ENCODE measurements at regions not wholly inside any gene's neighbourhood (a gene's known extent, or its start where the extent isn't known, plus 50 kb on each side); places are given as distances from the start of the nearest gene placed in this dataset.

DNA sequence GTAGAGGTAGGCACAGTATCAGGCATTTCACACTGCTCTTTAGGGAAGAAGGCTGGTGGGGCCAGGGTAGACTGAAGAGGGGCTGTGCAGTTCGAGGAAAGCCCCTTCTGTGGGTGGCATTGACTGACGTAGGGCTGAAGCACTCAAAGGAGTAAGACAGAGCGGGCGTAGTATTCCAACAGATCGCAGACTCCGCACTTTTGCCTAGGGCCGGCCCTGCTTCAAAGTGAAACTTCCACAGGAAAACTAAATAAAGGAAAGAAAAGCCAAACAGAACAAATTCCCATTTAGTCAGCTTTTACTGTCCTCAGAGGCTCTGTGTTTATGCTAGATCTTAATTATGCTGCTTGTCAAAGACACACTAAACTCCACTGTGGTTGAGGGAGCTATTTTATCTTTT lies 493.0 kb upstream of the WWC1 start:
- TF ChIP-seq, protein P1, sequence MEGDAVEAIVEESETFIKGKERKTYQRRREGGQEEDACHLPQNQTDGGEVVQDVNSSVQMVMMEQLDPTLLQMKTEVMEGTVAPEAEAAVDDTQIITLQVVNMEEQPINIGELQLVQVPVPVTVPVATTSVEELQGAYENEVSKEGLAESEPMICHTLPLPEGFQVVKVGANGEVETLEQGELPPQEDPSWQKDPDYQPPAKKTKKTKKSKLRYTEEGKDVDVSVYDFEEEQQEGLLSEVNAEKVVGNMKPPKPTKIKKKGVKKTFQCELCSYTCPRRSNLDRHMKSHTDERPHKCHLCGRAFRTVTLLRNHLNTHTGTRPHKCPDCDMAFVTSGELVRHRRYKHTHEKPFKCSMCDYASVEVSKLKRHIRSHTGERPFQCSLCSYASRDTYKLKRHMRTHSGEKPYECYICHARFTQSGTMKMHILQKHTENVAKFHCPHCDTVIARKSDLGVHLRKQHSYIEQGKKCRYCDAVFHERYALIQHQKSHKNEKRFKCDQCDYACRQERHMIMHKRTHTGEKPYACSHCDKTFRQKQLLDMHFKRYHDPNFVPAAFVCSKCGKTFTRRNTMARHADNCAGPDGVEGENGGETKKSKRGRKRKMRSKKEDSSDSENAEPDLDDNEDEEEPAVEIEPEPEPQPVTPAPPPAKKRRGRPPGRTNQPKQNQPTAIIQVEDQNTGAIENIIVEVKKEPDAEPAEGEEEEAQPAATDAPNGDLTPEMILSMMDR (IDR thresholded peaks at IDR 0.05; ENCODE audit: unreplicated experiment), result no peak
- H3K27me3 Mint-ChIP-seq, result no peaks in the 10 kb centered on the region
- no peak overlapping the region for H3K4me3 Mint-ChIP-seq (ENCODE audit: low read depth)
- DNase-seq (ENCODE audit: low spot score, unreplicated experiment), result no peak
- H3K9me3 Mint-ChIP-seq (ENCODE audit: low read depth), result no peaks in the 10 kb centered on the region
- no peak overlapping the region for H3K27ac Mint-ChIP-seq
- peaks cover 7% of the 10 kb centered on the region for H3K4me1 Mint-ChIP-seq (ENCODE audit: low read depth)
- H3K36me3 Mint-ChIP-seq (ENCODE audit: insufficient read depth), result no peaks in the 10 kb centered on the region

DNA sequence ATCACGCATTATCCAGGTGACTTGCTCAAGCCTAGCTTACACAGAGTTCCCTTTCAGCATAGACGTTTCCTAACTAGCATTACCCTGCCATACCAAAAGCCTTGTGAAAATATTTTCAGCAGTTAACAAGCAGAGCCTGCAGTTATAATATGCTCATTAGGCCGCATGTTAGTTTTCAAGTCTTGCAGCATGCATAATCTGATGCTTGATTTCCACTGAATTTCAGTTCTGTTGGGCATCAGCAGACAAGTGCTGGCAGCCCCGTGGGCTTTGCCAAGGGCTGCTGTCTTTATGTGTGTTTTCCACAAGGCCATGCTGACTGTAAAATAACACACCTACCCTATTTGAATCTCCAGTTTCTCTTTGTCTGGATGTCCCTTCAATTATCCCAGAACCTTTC lies 491.0 kb upstream of the WWC1 start:
- H3K4me1 Mint-ChIP-seq (ENCODE audit: low read depth), result peaks cover 9% of the 10 kb centered on the region
- H3K4me3 Mint-ChIP-seq (ENCODE audit: low read depth), result no peak overlapping the region
- TF ChIP-seq, protein P1 (IDR thresholded peaks at IDR 0.05; ENCODE audit: unreplicated experiment), result no peak
- no peaks in the 10 kb centered on the region for H3K27me3 Mint-ChIP-seq
- H3K9me3 Mint-ChIP-seq (ENCODE audit: low read depth), result no peaks in the 10 kb centered on the region
- no peak overlapping the region for H3K27ac Mint-ChIP-seq
- no peak for DNase-seq (ENCODE audit: low spot score, unreplicated experiment)
- no peaks in the 10 kb centered on the region for H3K36me3 Mint-ChIP-seq (ENCODE audit: insufficient read depth)

DNA sequence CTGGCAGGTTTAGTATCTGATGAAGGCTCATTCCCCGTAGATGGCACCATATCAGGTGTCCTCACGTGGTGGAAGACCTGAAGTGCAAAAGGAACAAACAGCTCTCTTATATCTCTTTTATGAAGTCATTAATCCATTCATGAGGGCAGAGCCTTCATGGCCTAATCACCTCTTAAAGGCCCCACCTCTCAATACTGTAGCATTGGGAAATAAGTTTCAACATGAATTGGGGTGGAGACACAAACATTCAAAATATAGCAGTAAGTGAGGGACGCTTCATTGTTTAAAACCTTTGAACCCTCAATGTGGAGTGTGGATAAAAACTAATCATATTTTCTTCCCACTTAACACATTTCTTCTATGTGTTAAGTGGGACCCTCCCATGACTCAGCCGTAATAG lies 489.4 kb upstream of the WWC1 start:
- H3K36me3 Mint-ChIP-seq (ENCODE audit: insufficient read depth), result no peaks in the 10 kb centered on the region
- no peak overlapping the region for H3K27ac Mint-ChIP-seq
- no peak for DNase-seq (ENCODE audit: low spot score, unreplicated experiment)
- H3K4me3 Mint-ChIP-seq (ENCODE audit: low read depth), result no peak overlapping the region
- no peaks in the 10 kb centered on the region for H3K27me3 Mint-ChIP-seq
- peaks cover 10% of the 10 kb centered on the region for H3K4me1 Mint-ChIP-seq (ENCODE audit: low read depth)
- TF ChIP-seq, protein P1 (IDR thresholded peaks at IDR 0.05; ENCODE audit: unreplicated experiment), result no peak
- no peaks in the 10 kb centered on the region for H3K9me3 Mint-ChIP-seq (ENCODE audit: low read depth)

DNA sequence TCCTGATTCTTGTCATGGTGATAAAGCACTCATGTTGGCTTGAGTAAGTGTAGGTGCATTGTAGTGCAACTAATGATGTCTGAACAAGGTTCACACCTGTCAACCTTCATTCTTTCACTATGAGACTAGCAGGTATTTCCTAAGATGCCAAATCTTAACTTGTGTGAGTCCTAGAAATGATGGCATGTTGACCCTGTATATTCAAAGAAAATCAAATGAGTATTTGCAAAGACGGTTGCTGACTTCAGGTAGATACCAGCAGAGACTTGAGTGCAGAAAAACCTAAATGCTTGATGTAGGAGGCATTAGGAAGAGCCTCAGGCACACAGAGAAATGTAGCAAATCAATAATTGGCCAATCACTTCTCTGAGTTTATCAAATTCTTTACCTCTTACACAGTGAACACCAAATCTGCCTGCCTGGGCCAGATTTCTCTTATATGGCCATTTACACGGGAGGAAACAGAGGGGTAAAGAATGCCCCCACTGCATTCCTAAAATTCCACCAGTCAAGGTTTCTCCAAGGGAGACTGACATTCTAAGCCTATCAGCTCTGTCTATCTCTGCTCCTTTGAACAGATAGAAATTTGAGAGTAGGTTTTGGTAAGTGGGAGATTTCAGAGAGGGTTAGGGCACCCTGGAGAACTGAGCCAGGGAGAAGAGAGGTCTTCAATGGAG lies 488.6 kb upstream of the WWC1 start:
- H3K4me3 Mint-ChIP-seq (ENCODE audit: low read depth), result no peak overlapping the region
- H3K9me3 Mint-ChIP-seq (ENCODE audit: low read depth), result no peaks in the 10 kb centered on the region
- TF ChIP-seq, protein P1 (IDR thresholded peaks at IDR 0.05; ENCODE audit: unreplicated experiment), result no peak
- no peaks in the 10 kb centered on the region for H3K27me3 Mint-ChIP-seq
- DNase-seq (ENCODE audit: low spot score, unreplicated experiment), result no peak
- peaks cover 10% of the 10 kb centered on the region for H3K4me1 Mint-ChIP-seq (ENCODE audit: low read depth)
- H3K36me3 Mint-ChIP-seq (ENCODE audit: insufficient read depth), result no peaks in the 10 kb centered on the region
- H3K27ac Mint-ChIP-seq, result no peak overlapping the region

GRCh38 chr5:167804512-167805220 lies 486.8 kb upstream of the WWC1 start:
- Mint-ChIP-seq H3K9me3 (ENCODE audit: low read depth) (no peaks in the 10 kb centered on the region), H3K27me3 (no peaks in the 10 kb centered on the region), H3K4me3 (ENCODE audit: low read depth) (no peak overlapping the region), H3K4me1 (ENCODE audit: low read depth) (peaks cover 12% of the 10 kb centered on the region), H3K36me3 (ENCODE audit: insufficient read depth) (no peaks in the 10 kb centered on the region), H3K27ac (no peak overlapping the region)
- TF ChIP-seq, protein P1 (IDR thresholded peaks at IDR 0.05; ENCODE audit: unreplicated experiment), result no peak
- DNase-seq (ENCODE audit: low spot score, unreplicated experiment), result no peak
